NB4 (cell line): ENCODE measurements at regions not wholly inside any gene's neighbourhood (a gene's known extent, or its start where the extent isn't known, plus 50 kb on each side); places are given as distances from the start of the nearest gene placed in this dataset.

ENCODE experiments used
- DNase-seq: peaks from one replicate; pipeline ENCODE4 v3.0.0; 2010; ENCODE audit warnings: low read depth
- H3K4me3 ChIP-seq: one replicate; pipeline ENCODE4 v1.5.1; 2011; ENCODE audit warnings: mild to moderate bottlenecking, low read depth, low read length, moderate library complexity
- CTCF ChIP-seq: IDR thresholded peaks from one replicate; pipeline ENCODE4 v1.5.1; 2012; ENCODE audit warnings: low read depth, low read length
- MAX ChIP-seq: IDR thresholded peaks from 2 replicates; pipeline ENCODE4 v1.6.1; 2011; ENCODE audit warnings: low read depth, low read length
- MYC ChIP-seq: IDR thresholded peaks from 2 replicates; pipeline ENCODE4 v1.6.1; 2011; ENCODE audit warnings: low read depth, low read length
- POLR2A ChIP-seq: IDR thresholded peaks from 2 replicates; pipeline ENCODE4 v1.6.1; 2011; ENCODE audit warnings: mild to moderate bottlenecking; ENCODE audit not compliant: insufficient read length; ENCODE audit errors: extremely low read depth

DNA sequence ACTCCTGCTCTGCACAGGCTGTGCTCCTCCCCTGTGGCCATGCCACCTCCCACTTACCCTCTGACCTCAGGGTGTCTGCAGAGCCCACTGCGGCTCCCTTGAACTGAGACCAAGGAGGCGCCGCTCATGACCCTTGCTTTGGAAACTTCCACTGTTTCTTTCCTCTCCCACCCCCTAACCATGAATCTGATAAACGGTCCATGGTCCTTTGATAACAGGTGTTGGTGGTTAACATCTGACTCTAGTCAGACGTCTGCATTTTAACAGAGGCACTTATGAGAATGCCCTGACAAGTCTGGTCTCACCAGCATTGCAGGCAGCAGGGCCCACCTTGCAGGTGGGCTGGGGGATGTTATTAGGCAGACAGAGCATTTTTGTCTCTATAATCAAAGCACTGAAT is 113.6 kb upstream of the APCDD1 start:
- no peak for TF ChIP-seq CTCF
- TF ChIP-seq MAX, result no peak
- DNase-seq, result no peak
- no peak overlapping the region for H3K4me3 ChIP-seq

- no peak for TF ChIP-seq CTCF
- no peak for TF ChIP-seq MYC
- TF ChIP-seq MAX, result no peak
- no peak for TF ChIP-seq POLR2A
- DNase-seq, result no peak
- no peak overlapping the region for H3K4me3 ChIP-seq
Measured at GRCh38 chr18:10343778-10344177, 110.7 kb upstream of the APCDD1 start.

DNA sequence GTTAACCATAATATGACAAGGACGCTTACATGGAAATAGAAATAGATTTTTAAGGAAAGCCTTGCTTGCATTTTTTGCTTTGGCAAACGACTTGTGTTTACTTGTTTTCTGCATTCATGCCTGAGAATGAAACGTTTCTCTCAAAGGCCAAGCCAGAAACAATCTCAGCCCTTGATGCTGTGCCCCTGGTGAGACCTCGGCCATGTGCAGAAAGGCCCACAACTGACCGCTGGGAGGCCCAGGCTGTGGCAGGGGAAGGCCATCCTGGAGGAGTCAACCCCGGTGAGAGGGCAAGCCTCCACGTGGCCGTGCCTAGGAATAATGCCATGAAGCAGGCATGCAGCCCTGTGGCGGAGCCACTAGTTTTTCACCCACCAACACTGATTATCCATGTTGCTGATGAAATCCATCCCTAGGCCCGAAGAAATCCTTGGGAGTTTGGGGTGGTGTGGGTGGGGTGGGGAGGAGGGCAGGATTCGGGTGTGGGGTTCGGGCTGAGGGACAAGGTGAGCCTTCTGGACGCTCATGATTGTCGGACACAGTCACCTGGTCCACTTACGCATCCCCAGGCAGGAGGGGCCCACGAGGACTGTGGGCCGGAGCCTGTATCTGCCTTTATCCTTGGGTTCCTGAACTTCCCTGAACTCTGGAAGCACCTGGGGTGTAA is 107.6 kb upstream of the APCDD1 start:
- TF ChIP-seq POLR2A (no peak), MAX (no peak), MYC (no peak), CTCF (no peak)
- no peak for DNase-seq
- H3K4me3 ChIP-seq, result no peak overlapping the region

- H3K4me3 ChIP-seq, result no peak overlapping the region
- DNase-seq, result no peak
- no peak for TF ChIP-seq MAX
- TF ChIP-seq CTCF, result no peak
- TF ChIP-seq POLR2A, result no peak
- TF ChIP-seq MYC, result no peak
Measured at GRCh38 chr18:10349561-10349960, 104.9 kb upstream of the APCDD1 start.

DNA sequence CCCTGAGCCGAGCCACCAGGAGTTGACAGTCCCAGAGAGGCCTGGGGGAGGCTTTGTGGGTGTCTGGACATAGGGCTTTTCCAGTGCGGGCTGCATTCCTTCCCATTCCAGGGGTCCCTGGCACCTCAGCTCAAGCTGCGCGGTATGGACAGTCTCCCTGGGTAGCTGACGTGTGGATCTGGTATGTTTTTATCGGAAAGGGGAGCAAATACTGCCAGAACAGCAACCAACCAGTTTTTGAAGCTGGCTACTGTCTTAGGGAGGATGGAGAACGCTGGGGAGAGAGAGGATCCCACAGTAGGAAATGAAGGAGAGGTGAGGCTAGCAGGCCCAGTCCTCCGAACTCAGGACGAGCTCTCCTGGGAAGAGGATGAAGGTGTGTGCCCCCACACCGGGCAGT is 103.8 kb upstream of the APCDD1 start:
- DNase-seq, result no peak
- TF ChIP-seq MYC, result no peak
- no peak for TF ChIP-seq CTCF
- TF ChIP-seq POLR2A, result no peak
- no peak for TF ChIP-seq MAX
- H3K4me3 ChIP-seq, result no peak overlapping the region
